ENCODE measurements at regions not wholly inside any gene's neighbourhood (a gene's known extent, or its start where the extent isn't known, plus 50 kb on each side); places are given as distances from the start of the nearest gene placed in this dataset.

DNA sequence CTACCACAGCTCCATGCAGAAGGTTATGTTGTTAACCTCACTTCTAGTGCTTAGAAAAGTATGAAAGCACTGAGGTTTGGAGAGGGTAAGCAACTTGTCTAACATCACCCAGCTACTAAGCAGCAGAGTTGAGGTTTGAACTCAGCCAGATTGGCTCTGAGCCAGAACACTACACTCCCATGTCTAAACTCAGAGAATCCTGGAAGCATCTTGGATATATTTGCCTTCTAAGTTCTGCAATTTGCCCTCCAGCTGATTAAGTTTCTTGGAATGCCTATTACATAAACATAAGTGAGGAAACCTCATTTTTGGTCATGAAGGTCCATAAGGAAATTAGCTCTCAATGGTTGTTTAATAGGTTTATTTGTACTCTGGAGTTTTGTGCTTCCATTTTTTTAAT, 78.1 kb upstream of the PHYHIPL start:
- peak; percentile 41 for DNase-seq

GRCh38 chr10:59098831-59099452, 77.5 kb upstream of the PHYHIPL start:
- DNase-seq, result no peak

DNA sequence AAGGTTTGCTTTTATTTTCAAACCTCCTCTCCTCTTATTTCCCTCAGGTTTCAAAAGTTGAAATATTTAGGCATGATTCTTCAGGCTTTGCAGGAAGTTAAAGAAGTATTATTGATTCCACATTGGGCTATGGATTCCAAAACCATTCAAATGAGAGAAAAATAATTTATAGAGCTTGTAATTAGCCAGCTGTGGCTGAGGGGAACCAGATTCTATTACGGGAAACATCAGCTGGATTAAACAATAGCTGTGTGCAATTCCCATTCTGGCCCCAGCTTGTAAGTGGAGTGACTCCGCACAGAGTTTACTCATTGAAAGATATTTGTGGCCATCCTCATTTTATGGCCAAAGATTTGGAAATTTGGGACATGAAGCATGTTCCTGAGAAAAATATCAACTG, 77.0 kb upstream of the PHYHIPL start:
- no peak for DNase-seq

DNA sequence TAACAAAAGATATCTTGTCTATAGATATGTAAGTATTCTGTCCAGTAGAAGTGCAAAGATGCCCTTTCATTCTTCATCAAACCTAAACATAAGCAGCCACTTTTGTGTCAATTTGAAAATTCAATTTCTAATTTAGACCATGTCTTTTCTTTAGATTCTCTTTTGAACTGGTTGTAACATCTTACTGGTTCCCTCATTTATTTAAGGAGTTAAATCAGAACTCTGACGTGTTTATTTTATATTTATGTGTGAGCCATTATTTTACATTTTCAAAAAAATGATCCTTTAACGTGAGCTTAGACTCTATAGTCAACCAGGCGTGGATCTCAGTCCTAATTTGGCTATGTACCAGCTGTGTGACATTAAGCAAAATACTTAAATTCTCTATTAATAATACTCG, 74.0 kb upstream of the PHYHIPL start:
- DNase-seq, result no peak

DNA sequence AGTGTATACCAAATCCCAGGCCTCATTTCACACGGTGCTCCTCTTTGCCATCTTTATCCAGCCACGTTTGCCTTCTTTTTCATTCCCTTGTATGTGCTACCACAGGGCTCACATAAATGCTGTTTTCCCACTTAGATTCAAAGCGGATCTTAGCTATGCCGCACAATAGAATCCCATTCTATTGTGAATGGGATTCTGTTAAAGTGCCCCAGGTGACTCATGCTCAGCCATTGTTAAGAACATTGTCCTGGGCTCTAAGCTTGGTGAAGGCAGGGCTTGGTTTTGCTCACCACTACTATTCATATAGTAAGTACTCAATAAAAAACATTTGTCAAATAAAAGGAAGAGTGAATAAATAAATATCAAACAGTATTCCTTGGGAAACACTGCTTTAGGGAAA, 72.3 kb upstream of the PHYHIPL start:
- DNase-seq, result no peak

DNA sequence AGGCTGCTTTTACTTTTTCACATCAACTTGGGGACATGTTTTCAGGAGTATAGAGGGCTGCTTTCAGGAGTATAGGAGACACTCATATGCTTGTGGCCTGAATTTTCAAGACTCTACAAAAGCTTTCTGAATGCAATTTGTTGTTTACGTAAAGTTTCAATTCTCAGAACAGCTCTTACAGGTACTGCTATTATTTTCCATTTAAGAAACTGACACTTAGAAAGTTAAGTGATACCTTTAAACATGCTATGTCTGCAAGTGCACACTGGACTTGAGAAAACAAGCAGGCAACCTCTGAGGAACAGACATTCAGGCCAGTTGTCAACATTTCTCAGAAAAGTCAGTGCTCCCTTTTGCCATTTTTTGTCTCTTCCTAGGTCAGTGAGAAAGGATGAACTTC, 70.0 kb upstream of the PHYHIPL start:
- DNase-seq, result no peak

GRCh38 chr10:59107147-59107546, 69.3 kb upstream of the PHYHIPL start:
- DNase-seq, result no peak

- DNase-seq, result no peak
Measured at GRCh38 chr10:59108296-59108870, 68.1 kb upstream of the PHYHIPL start.

DNA sequence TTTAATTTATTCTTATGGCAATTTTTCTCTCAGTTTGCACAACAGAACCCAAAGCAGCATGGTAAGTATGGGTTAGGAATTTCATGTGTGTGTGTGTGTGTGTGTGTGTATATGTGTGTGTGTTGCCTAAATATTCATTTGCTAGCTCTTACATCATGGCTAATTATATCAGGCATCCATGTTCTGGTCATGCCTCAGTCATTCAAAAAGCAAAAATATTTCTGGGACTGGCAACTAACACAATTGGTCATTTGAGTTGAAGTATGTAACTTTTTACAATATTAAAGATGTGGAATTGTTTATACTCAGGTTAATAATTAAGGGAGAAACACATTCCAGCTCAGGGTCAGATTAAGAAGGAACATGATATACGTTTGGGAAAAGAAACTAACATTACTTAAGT, 67.6 kb upstream of the PHYHIPL start:
- peak; percentile 60 for DNase-seq

DNA sequence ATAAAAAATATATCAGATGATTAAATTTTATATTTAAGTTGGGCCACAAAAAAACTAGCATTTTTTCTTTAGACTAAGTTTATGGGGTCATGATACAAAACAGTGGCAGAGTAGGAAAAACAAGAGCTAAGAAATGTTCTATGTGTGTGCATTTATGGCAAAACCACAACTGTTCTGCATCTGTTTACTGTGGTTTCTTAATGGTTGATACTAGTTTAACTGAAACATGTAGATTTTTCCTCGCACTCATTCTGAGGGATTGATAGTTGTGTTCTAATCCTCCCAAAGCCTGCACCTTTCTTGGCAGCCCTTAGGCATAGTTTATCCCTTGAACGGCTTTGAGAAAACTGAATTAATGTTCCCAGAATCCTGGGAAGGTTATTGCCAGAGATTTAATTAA, 66.6 kb upstream of the PHYHIPL start:
- DNase-seq, result no peak

DNA sequence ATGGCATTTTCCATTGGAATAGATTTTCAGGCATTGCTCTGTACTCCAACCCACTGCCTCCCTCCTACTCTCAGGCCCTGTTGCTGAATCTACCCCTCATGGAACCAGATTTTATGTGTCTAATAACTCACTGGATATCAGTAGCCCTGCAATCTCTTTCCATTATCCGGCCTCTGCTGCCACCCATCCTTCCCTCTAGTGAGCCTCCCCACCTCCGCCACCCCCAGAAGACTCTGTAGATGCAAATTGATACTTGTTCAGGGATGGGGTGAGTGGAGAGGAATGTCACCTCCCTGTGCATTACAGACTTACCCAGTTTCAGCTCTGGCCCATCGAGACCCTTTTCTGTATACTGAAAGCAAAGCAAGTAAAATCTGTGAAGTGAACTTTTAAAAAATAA, 52.3 kb upstream of the PHYHIPL start:
- no peak for DNase-seq

- no peak for DNase-seq
Measured at GRCh38 chr10:59125666-59126065, 50.8 kb upstream of the PHYHIPL start.

GRCh38 chr10:59126261-59126660, 50.2 kb upstream of the PHYHIPL start:
- DNase-seq, result no peak
